IMR-90 (cell line): ENCODE measurements at regions not wholly inside any gene's neighbourhood (a gene's known extent, or its start where the extent isn't known, plus 50 kb on each side); places are given as distances from the start of the nearest gene placed in this dataset.

Experiments
- ATAC-seq: fragments of 200-7000 bp; cut with Tn5 transposase; 2 replicates; pipeline ENCODE4 v1.9.1; 2020; ENCODE audit warnings: low read depth, mild to moderate bottlenecking, moderate library complexity
- BruUV-seq: library from RNA; stranded (reverse); fragments of 400-500 nt; replicated peaks from 2 replicates; lab custom pipeline; 2021; lab: Mats Ljungman, UMichigan
- CTCF ChIA-PET: fragments of 300-600 bp; formaldehyde crosslinking; extraction: SDS; loops from one replicate; lab custom pipeline; 2021; ENCODE audit warnings: antibody characterized with exemption; lab: Yijun Ruan, JAX
- POLR2A ChIA-PET: fragments of 300-600 bp; sonication (Branson Sonifier 250); formaldehyde crosslinking; loops from one replicate; lab custom pipeline; 2022; ENCODE audit warnings: antibody characterized with exemption; ENCODE audit not compliant: unreplicated experiment; lab: Charles Lee
- DNase-seq: peaks from one replicate; pipeline ENCODE4 v3.0.0; 2013
- H2AFZ ChIP-seq: replicated peaks from 2 replicates; pipeline ENCODE3; 2013; ENCODE audit warnings: low read length, mild to moderate bottlenecking; ENCODE audit not compliant: poor library complexity
- H2AK5ac ChIP-seq: 2 replicates; pipeline ENCODE4 v1.6.1; 2013; ENCODE audit warnings: low read depth, low read length, inconsistent platforms
- H2AK9ac ChIP-seq: replicated peaks from 2 replicates; pipeline ENCODE3; 2013; ENCODE audit warnings: mild to moderate bottlenecking, low read depth, low read length, moderate library complexity; ENCODE audit not compliant: poor library complexity
- H2BK120ac ChIP-seq: 2 replicates; pipeline ENCODE4 v1.6.1; 2013; ENCODE audit warnings: low read depth, low read length, inconsistent platforms
- H2BK15ac ChIP-seq: 3 replicates; pipeline ENCODE4 v1.6.1; 2013; ENCODE audit warnings: low read depth, low read length, inconsistent platforms
- H2BK20ac ChIP-seq: 2 replicates; pipeline ENCODE4 v1.6.1; 2013; ENCODE audit warnings: low read depth, mild to moderate bottlenecking, inconsistent platforms, low read length, moderate library complexity
- H2BK5ac ChIP-seq: 2 replicates; pipeline ENCODE4 v1.6.1; 2013; ENCODE audit warnings: mild to moderate bottlenecking, low read depth, low read length, inconsistent platforms; ENCODE audit not compliant: poor library complexity, severe bottlenecking
- H3K14ac ChIP-seq: replicated peaks from 2 replicates; pipeline ENCODE4 v1.6.1; 2013; ENCODE audit warnings: low read depth, low read length, inconsistent platforms
- H3K18ac ChIP-seq: 2 replicates; pipeline ENCODE4 v1.6.1; 2013; ENCODE audit warnings: low read depth, low read length, control low read depth
- H3K23ac ChIP-seq: 2 replicates; pipeline ENCODE4 v1.6.1; 2013; ENCODE audit warnings: low read depth, low read length, inconsistent platforms
- H3K27ac ChIP-seq: 2 replicates; pipeline ENCODE4 v1.5.1; 2013; ENCODE audit warnings: mild to moderate bottlenecking, control low read depth, low read length; ENCODE audit not compliant: insufficient read depth
- H3K27me3 ChIP-seq: 2 replicates; pipeline ENCODE4 v1.6.1; 2013; ENCODE audit warnings: low read length; ENCODE audit not compliant: control insufficient read depth, insufficient read depth
- H3K36me3 ChIP-seq: 2 replicates; pipeline ENCODE4 v1.6.1; 2013; ENCODE audit warnings: low read length, mixed read lengths; ENCODE audit not compliant: control insufficient read depth, insufficient read depth
- H3K4ac ChIP-seq: 2 replicates; pipeline ENCODE4 v1.6.1; 2013; ENCODE audit warnings: low read depth, low read length, inconsistent platforms
- H3K4me1 ChIP-seq: 2 replicates; pipeline ENCODE4 v1.6.1; 2013; ENCODE audit warnings: low read length, mixed read lengths; ENCODE audit not compliant: control insufficient read depth, insufficient read depth
- H3K4me2 ChIP-seq: 2 replicates; pipeline ENCODE4 v1.6.1; 2013; ENCODE audit warnings: low read depth, mild to moderate bottlenecking, control low read depth, low read length, moderate library complexity
- H3K4me3 ChIP-seq: 2 replicates; pipeline ENCODE4 v1.5.1; 2013; ENCODE audit warnings: low read depth, mild to moderate bottlenecking, control low read depth, low read length, moderate library complexity; ENCODE audit not compliant: insufficient read depth
- H3K56ac ChIP-seq: 2 replicates; pipeline ENCODE4 v1.6.1; 2013; ENCODE audit warnings: low read length, inconsistent platforms; ENCODE audit not compliant: insufficient read depth; ENCODE audit errors: extremely low read depth
- H3K79me1 ChIP-seq, 2 experiments: 2 replicates each; pipeline ENCODE4 v1.6.1; 2013; ENCODE audit warnings: low read length in 2 of 2, inconsistent platforms in 1 of 2, low read depth in 1 of 2
- H3K9ac ChIP-seq: 2 replicates; pipeline ENCODE4 v1.6.1; 2013; ENCODE audit warnings: low read depth, low read length, control low read depth
- H3K9me1 ChIP-seq: 2 replicates; pipeline ENCODE4 v1.6.1; 2013; ENCODE audit warnings: low read length, inconsistent platforms; ENCODE audit not compliant: insufficient read depth
- H3K9me3 ChIP-seq: 2 replicates; pipeline ENCODE4 v1.6.1; 2013; ENCODE audit warnings: low read length; ENCODE audit not compliant: control insufficient read depth, insufficient read depth
- H4K20me1 ChIP-seq: 2 replicates; pipeline ENCODE4 v1.6.1; 2013; ENCODE audit warnings: low read length, inconsistent platforms; ENCODE audit not compliant: insufficient read depth
- H4K5ac ChIP-seq: 2 replicates; pipeline ENCODE4 v1.6.1; 2013; ENCODE audit warnings: mild to moderate bottlenecking, low read depth, low read length, control low read depth
- H4K8ac ChIP-seq, 2 experiments: 2 replicates each; pipeline ENCODE4 v1.6.1; 2013; ENCODE audit warnings: low read depth in 2 of 2, low read length in 2 of 2, control low read depth in 1 of 2, inconsistent platforms in 1 of 2
- H4K91ac ChIP-seq: 2 replicates; pipeline ENCODE4 v1.6.1; 2013; ENCODE audit warnings: low read depth, low read length, inconsistent platforms; ENCODE audit not compliant: insufficient read depth
- SMC3 ChIP-seq: fragments of 150-350 bp; IDR thresholded peaks from 2 replicates; pipeline ENCODE4 v1.6.1; 2016; ENCODE audit warnings: low read depth, mild to moderate bottlenecking, antibody characterized with exemption, low read length, moderate library complexity
- dilution Hi-C: fragments of 300-500 bp; cut with HindIII; formaldehyde crosslinking; loops from one replicate; pipeline ENCODE4 v1.14.3; 2018; ENCODE audit warnings: low sequenced_read_pairs; ENCODE audit not compliant: unreplicated experiment
- in situ Hi-C: fragments of 300-500 bp; cut with MboI; formaldehyde crosslinking; loops from 3 replicates; pipeline ENCODE4 v1.14.3; 2019; ENCODE audit warnings: low sequenced_read_pairs, inconsistent platforms, mixed read lengths
- intact Hi-C: fragments of 100-400 bp; cut with micrococcal nuclease; formaldehyde crosslinking; loops from 2 replicates; pipeline ENCODE4 v1.10.0; 2022

DNA sequence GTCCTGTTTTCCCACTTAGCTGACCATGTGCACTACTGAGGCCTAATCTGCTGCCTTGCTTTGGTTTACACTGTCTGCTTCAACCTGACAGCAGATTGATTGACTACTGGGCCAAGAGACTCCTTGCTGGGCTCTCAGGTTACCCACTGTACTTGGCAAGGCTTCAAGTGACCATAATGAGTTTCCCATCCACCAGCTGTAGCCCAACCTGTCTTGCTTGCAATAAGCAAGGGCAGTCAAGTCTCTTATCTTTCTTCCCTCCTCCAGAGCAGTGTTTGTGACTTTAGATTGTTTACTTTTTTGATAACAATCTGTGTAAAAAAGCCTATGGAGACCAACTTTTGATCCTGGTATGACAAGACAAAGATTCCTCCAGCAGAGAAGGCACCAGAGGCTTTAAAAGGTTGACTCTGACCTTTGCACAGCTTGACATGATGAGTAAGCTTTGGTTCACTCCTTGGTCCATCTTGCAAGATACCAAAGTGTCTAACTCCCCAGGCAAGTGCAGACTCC, 912.3 kb upstream of the SEMA6A start:
- H4K91ac ChIP-seq, result no peak overlapping the region
- no peak overlapping the region for H3K4me3 ChIP-seq
- H3K9ac ChIP-seq, result no peak overlapping the region
- no TSS peak for BruUV-seq
- H3K27ac ChIP-seq, result no peak overlapping the region
- TF ChIP-seq SMC3, result no peak
- in situ Hi-C loops (no loop called here), dilution Hi-C loops (no loop called here), intact Hi-C loops (no loop called here)
- no peak overlapping the region for H2BK15ac ChIP-seq
- no peak overlapping the region for H2BK5ac ChIP-seq
- H2AFZ ChIP-seq, result no peak overlapping the region
- no peak overlapping the region for H4K8ac ChIP-seq
- H3K79me1 ChIP-seq, result no peaks in the 10 kb centered on the region
- DNase-seq, result no peak
- no peak overlapping the region for H3K4me2 ChIP-seq
- no peak overlapping the region for H2BK20ac ChIP-seq
- H3K18ac ChIP-seq, result no peak overlapping the region
- peak; percentile 27; the same call in 1 of the 2 replicates for ATAC-seq
- H3K36me3 ChIP-seq, result no peaks in the 10 kb centered on the region
- no peak overlapping the region for H3K14ac ChIP-seq
- POLR2A ChIA-PET, result no interaction called here
- no peaks in the 10 kb centered on the region for H3K4me1 ChIP-seq
- H3K56ac ChIP-seq, result no peak overlapping the region
- H3K9me3 ChIP-seq, result peaks cover 5% of the 10 kb centered on the region
- no peaks in the 10 kb centered on the region for H3K9me1 ChIP-seq
- H3K4ac ChIP-seq, result no peak overlapping the region
- no peak overlapping the region for H4K5ac ChIP-seq
- H3K23ac ChIP-seq, result no peak overlapping the region
- H2AK9ac ChIP-seq, result no peak overlapping the region
- no peak overlapping the region for H2BK120ac ChIP-seq
- H2AK5ac ChIP-seq, result no peak overlapping the region
- CTCF ChIA-PET, result no interaction called here
- H3K27me3 ChIP-seq, result no peaks in the 10 kb centered on the region
- H4K20me1 ChIP-seq, result no peaks in the 10 kb centered on the region
